Hepatocyte (in vitro differentiated cells): ENCODE measurements at regions not wholly inside any gene's neighbourhood (a gene's known extent, or its start where the extent isn't known, plus 50 kb on each side); places are given as distances from the start of the nearest gene placed in this dataset.

ENCODE experiments used
- CTCF ChIP-seq: fragments of 200-600 bp; sonication (generic); IDR thresholded peaks from 2 replicates; pipeline ENCODE4 v1.5.1; 2016; ENCODE audit warnings: antibody characterized with exemption, mild to moderate bottlenecking; ENCODE audit not compliant: poor library complexity
- EZH2 ChIP-seq: fragments of 200-600 bp; sonication (generic); IDR thresholded peaks from 2 replicates; pipeline ENCODE4 v1.6.1; 2016; ENCODE audit warnings: antibody characterized with exemption, mild to moderate bottlenecking, borderline replicate concordance
- EZH2phosphoT487 ChIP-seq: fragments of 200-600 bp; sonication (generic); IDR thresholded peaks from one replicate; pipeline ENCODE4 v1.6.1; 2018; ENCODE audit warnings: antibody characterized with exemption, mild to moderate bottlenecking, low read depth, moderate library complexity; ENCODE audit not compliant: unreplicated experiment, severe bottlenecking

GRCh38 chr4:126756050-126756829 is 876.5 kb upstream of the INTU start:
- TF ChIP-seq EZH2: no peak
- no peak for TF ChIP-seq CTCF
- TF ChIP-seq EZH2phosphoT487: no peak
